Panc1 (cell line): ENCODE measurements at regions not wholly inside any gene's neighbourhood (a gene's known extent, or its start where the extent isn't known, plus 50 kb on each side); places are given as distances from the start of the nearest gene placed in this dataset.

Source experiments
- ATAC-seq: fragments of 200-7000 bp; cut with Tn5 transposase; 2 replicates; pipeline ENCODE4 v1.9.1; 2020; ENCODE audit warnings: mild to moderate bottlenecking, moderate library complexity
- BruUV-seq: library from RNA; stranded (reverse); fragments of 400-500 nt; replicated peaks from 2 replicates; lab custom pipeline; 2021; lab: Mats Ljungman, UMichigan
- CTCF ChIA-PET: fragments of 300-600 bp; sonication (Branson Sonifier 250); formaldehyde crosslinking; loops from one replicate; lab custom pipeline; 2022; ENCODE audit warnings: antibody characterized with exemption; lab: Charles Lee
- POLR2A ChIA-PET: fragments of 300-600 bp; sonication (Branson Sonifier 250); formaldehyde crosslinking; loops from one replicate; lab custom pipeline; 2022; ENCODE audit warnings: antibody characterized with exemption; lab: Charles Lee
- DNase-seq: peaks from one replicate; pipeline ENCODE4 v3.0.0-alpha.2; 2010; ENCODE audit warnings: low read depth, low spot score
- H3K27ac ChIP-seq: 2 replicates; pipeline ENCODE4 v1.5.1; 2011; ENCODE audit warnings: mild to moderate bottlenecking, low read length, inconsistent platforms
- H3K27me3 ChIP-seq: fragments of 200-500 bp; sonication (Bioruptor generic); 2 replicates; pipeline ENCODE4 v1.6.0; 2014; ENCODE audit warnings: low read length, inconsistent platforms; ENCODE audit not compliant: control insufficient read depth, insufficient read depth
- H3K36me3 ChIP-seq: fragments of 200-500 bp; sonication (Bioruptor generic); 2 replicates; pipeline ENCODE4 v1.5.1; 2014; ENCODE audit warnings: inconsistent platforms, mild to moderate bottlenecking, low read length, moderate library complexity; ENCODE audit not compliant: control insufficient read depth, insufficient read depth
- H3K4me1 ChIP-seq: 2 replicates; pipeline ENCODE4 v1.5.1; 2011; ENCODE audit warnings: inconsistent platforms, mild to moderate bottlenecking, low read length, moderate library complexity; ENCODE audit not compliant: control insufficient read depth, insufficient read depth
- H3K4me3 ChIP-seq, 2 experiments: 2 replicates each; pipeline ENCODE4 v1.5.1; 2011 to 2012; ENCODE audit warnings: low read depth in 2 of 2, low read length in 2 of 2, mild to moderate bottlenecking in 2 of 2, inconsistent platforms in 1 of 2, moderate library complexity in 1 of 2
- H3K9me3 ChIP-seq: fragments of 200-500 bp; sonication (Bioruptor generic); 2 replicates; pipeline ENCODE4 v1.5.1; 2014; ENCODE audit warnings: low read depth, mild to moderate bottlenecking, inconsistent platforms, low read length, moderate library complexity; ENCODE audit not compliant: control insufficient read depth, insufficient read depth
- CTCF ChIP-seq: fragments of 450-650 bp; IDR thresholded peaks from 2 replicates; pipeline ENCODE4 v1.5.1; 2017; ENCODE audit warnings: mild to moderate bottlenecking
- POLR2AphosphoS5 ChIP-seq: IDR thresholded peaks from 2 replicates; pipeline ENCODE4 v1.6.1; 2012; ENCODE audit warnings: mild to moderate bottlenecking, low read depth, low read length, moderate library complexity
- REST ChIP-seq, 2 experiments: IDR thresholded peaks; 2 replicates each; pipeline ENCODE4 v1.6.1; 2011 to 2012; ENCODE audit warnings: low read depth in 2 of 2, control low read depth in 1 of 2, low read length in 1 of 2, mild to moderate bottlenecking in 1 of 2, moderate library complexity in 1 of 2; ENCODE audit not compliant: insufficient read depth in 1 of 2
- SIN3A ChIP-seq: IDR thresholded peaks from 2 replicates; pipeline ENCODE4 v1.6.1; 2012; ENCODE audit warnings: low read depth, mild to moderate bottlenecking, low read length, moderate library complexity, borderline replicate concordance; ENCODE audit not compliant: insufficient read depth
- TCF7L2 ChIP-seq: IDR thresholded peaks from 2 replicates; pipeline ENCODE4 v1.6.1; 2011; ENCODE audit warnings: mild to moderate bottlenecking, low read depth, low read length, inconsistent platforms
- in situ Hi-C: cut with HindIII; loops from 2 replicates; pipeline ENCODE4 v1.10.0; 2016; ENCODE audit warnings: low sequenced_read_pairs, low pct_unique_long_range_greater_than_20kb
- intact Hi-C: fragments of 100-400 bp; cut with micrococcal nuclease; formaldehyde crosslinking; loops from one replicate; pipeline ENCODE4 v1.10.0; 2022; ENCODE audit not compliant: unreplicated experiment

- POLR2A ChIA-PET: no interaction called here
- no peak for ATAC-seq
- H3K36me3 ChIP-seq: no peaks in the 10 kb centered on the region
- no peaks in the 10 kb centered on the region for H3K27me3 ChIP-seq
- H3K27ac ChIP-seq: no peak overlapping the region
- BruUV-seq: no TSS peak
- CTCF ChIA-PET: no interaction called here
- TF ChIP-seq TCF7L2 (no peak), SIN3A (no peak), POLR2AphosphoS5 (no peak), CTCF (no peak), REST (IDR thresholded peaks at IDR 0.05; ENCODE audit: insufficient read depth in 1 of 2, low read depth in 2 of 2, low read length in 1 of 2) (no peak)
- no peaks in the 10 kb centered on the region for H3K4me1 ChIP-seq
- DNase-seq: no peak
- H3K4me3 ChIP-seq: no peak overlapping the region
- peaks cover 12% of the 10 kb centered on the region; the same call in 1 of the 2 replicates for H3K9me3 ChIP-seq
- in situ Hi-C loops (no loop called here), intact Hi-C loops (no loop called here)
Measured at GRCh38 chr11:127496165-127496564, 495.6 kb upstream of the KIRREL3 start.

- peaks cover 12% of the 10 kb centered on the region; the same call in 1 of the 2 replicates for H3K9me3 ChIP-seq
- H3K36me3 ChIP-seq: no peaks in the 10 kb centered on the region
- POLR2A ChIA-PET: interaction anchor here (0.7 kb wide), 1 partner anchor 27 kb away, joined by 3 read pairs; no protein-coding TSS in a partner anchor
- no peak overlapping the region for H3K27ac ChIP-seq
- H3K4me3 ChIP-seq: no peak overlapping the region
- in situ Hi-C loops: no loop called here
- CTCF ChIA-PET: no interaction called here
- H3K27me3 ChIP-seq: no peaks in the 10 kb centered on the region
- no peak for ATAC-seq
- intact Hi-C loops: no loop called here
- BruUV-seq: no TSS peak
- DNase-seq: no peak
- H3K4me1 ChIP-seq: no peaks in the 10 kb centered on the region
- no peak for TF ChIP-seq SIN3A
- peak; percentile 60 for TF ChIP-seq CTCF
Measured at GRCh38 chr11:127493330-127494022, 492.9 kb upstream of the KIRREL3 start.
